ENCODE measurements at regions not wholly inside any gene's neighbourhood (a gene's known extent, or its start where the extent isn't known, plus 50 kb on each side); places are given as distances from the start of the nearest gene placed in this dataset.

DNA sequence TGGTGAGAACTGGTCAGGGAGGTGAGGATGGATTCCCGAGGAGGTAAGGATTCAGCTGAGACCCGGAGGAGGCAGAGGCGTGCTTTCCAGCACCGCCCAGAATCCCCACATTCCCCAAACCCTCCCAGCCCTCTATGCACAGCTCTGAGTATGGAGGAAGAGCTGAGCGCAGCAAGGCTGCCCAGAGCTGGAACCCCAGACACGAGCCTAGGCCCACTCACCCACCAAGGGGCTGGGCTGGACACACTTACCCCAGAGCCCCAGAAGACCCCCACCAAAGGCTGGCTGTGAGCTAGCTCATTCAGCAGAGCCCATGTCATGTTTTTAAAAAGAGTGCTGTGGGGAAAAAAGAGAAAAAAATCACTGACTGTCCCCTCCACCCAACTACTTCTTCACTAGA lies 271.5 kb downstream of the XXYLT1 start:
- no peak for DNase-seq (ENCODE audit: low read depth)
- TF ChIP-seq, protein P1, sequence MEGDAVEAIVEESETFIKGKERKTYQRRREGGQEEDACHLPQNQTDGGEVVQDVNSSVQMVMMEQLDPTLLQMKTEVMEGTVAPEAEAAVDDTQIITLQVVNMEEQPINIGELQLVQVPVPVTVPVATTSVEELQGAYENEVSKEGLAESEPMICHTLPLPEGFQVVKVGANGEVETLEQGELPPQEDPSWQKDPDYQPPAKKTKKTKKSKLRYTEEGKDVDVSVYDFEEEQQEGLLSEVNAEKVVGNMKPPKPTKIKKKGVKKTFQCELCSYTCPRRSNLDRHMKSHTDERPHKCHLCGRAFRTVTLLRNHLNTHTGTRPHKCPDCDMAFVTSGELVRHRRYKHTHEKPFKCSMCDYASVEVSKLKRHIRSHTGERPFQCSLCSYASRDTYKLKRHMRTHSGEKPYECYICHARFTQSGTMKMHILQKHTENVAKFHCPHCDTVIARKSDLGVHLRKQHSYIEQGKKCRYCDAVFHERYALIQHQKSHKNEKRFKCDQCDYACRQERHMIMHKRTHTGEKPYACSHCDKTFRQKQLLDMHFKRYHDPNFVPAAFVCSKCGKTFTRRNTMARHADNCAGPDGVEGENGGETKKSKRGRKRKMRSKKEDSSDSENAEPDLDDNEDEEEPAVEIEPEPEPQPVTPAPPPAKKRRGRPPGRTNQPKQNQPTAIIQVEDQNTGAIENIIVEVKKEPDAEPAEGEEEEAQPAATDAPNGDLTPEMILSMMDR (IDR thresholded peaks at IDR 0.05; ENCODE audit: low read depth, low read length, missing control alignments), result no peak
- H3K4me3 ChIP-seq (ENCODE audit: low read depth, low read length), result no peak overlapping the region

DNA sequence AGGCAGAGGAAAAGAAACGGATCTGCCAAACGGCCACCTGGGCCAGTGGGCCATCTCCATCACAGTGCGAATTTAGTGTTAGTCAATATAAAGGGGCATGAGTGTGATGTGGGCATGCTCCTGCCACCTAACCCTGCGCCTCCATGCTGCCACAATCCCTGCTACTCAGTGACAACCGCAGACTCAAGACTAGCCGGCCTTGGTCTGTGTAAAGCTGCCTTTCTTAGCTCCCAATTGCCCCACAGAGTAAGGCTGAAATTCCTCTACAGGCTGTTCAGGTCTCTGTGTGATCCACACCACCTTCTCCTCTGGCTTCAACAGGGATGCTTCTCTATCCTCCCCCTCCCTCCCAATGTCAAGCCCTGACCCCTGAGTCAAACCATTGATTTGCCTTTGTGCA lies 269.7 kb downstream of the XXYLT1 start:
- H3K4me3 ChIP-seq (ENCODE audit: low read depth, low read length), result no peak overlapping the region
- TF ChIP-seq, protein P1 (IDR thresholded peaks at IDR 0.05; ENCODE audit: low read depth, low read length, missing control alignments), result no peak
- no peak for DNase-seq (ENCODE audit: low read depth)

DNA sequence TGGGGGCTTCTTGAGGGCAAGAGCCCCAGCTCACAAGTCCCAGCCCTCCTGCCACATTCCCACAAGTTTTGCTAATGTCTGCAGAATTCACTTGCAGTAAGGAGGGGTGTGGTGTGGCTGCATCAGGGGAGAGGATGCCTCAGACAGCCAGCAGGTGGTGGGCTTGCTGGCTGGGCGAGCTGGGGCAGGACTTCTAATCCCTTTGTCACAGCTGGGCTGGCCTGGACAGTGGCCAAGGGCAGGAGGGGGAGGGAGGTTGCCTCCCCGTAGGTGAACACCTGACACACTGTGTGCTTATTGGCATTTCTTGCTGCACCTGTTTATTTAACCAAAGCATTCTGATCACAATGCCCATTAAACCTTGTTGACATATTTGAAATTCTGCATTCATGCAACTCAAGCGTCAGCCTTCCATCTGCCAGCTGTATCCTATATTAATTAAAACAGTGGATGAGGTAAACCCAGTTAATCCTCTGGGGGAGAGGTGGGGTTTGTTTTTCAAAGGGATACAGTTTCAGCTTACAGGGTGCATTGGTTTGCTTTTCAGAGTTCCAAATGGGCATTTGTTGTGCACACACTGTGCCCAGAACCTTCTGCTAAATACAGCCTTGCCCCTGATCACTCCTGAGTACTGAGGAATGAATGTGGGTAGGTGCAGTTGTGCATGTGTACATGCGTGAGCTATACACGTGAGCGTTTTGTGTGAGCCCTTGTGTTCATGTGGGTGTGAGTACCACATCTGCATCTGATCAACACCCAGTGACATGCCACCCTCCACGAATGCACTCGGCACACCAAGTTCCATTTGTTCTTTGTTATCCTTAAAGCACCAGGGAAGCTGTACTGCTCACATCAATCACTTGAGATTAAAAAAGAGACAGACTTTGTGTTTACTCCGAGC lies 268.7 kb downstream of the XXYLT1 start:
- TF ChIP-seq, protein P1 (IDR thresholded peaks at IDR 0.05; ENCODE audit: low read depth, low read length, missing control alignments), result peak; percentile 76
- peak; percentile 18 for DNase-seq (ENCODE audit: low read depth)
- H3K4me3 ChIP-seq (ENCODE audit: low read depth, low read length), result no peak overlapping the region

DNA sequence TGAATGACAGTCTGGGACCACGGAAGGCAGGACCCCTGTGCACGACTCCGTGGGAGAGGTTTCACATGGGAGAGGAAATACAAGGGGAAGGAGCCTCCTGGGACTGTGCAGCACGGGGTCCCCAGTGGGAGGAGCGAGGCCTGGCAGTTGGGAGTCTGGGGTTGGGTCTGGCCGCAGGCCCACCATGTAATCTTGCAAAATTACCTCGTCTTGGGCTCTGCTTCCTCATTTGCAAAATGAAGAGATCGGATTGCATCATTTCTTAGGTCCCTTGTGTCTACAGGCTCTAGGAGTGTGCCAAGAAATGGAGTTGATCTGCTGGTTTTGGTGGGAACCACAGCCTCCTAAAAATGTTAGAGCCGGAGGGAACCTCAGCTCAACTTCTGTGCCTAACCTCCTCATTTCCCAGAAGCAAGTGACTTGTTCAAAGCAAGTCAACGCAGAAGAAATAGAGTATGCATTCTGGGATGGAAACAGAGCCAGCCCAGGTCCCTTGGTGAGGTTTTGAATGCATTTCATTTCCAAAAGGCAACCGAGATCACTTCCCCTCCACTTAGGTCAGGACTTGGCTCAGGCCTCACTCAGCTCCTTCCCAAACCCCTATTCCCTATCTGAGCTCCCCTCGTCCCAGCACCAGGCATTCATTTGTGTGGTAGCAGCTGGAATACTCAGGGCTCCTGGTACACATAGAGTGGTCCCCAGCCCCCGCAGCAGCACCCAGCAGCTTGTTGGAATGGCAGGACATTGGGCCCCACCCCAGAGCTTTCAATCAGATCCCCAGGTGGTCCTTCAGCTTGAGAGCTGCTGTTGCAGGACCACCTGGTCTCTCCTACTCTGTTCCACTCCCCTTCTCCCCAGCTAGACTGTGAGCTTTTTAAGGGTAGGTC lies 267.7 kb downstream of the XXYLT1 start:
- DNase-seq (ENCODE audit: low read depth), result no peak
- no peak overlapping the region for H3K4me3 ChIP-seq (ENCODE audit: low read depth, low read length)
- TF ChIP-seq, protein P1 (IDR thresholded peaks at IDR 0.05; ENCODE audit: low read depth, low read length, missing control alignments), result no peak

DNA sequence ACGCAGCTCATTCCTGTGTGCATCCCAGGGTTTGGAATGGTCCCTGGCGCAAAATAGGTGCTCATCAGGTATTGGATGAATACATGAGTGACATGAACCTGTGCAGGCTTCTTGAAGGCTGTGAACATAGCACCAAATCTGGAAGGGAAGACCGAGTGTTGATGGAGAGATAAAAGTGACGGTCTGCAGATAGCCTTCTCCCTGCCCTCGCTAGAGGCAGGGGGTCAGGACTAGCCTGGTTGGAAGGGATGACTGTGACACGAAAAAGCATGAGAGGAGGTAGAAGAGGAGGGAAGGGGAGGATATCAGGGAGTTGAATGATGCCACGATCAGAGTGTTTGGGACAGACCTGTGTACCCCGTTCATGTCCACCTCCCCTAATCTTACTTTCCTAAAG lies 267.1 kb downstream of the XXYLT1 start:
- DNase-seq (ENCODE audit: low read depth), result no peak
- TF ChIP-seq, protein P1 (IDR thresholded peaks at IDR 0.05; ENCODE audit: low read depth, low read length, missing control alignments), result no peak
- H3K4me3 ChIP-seq (ENCODE audit: low read depth, low read length), result no peak overlapping the region

DNA sequence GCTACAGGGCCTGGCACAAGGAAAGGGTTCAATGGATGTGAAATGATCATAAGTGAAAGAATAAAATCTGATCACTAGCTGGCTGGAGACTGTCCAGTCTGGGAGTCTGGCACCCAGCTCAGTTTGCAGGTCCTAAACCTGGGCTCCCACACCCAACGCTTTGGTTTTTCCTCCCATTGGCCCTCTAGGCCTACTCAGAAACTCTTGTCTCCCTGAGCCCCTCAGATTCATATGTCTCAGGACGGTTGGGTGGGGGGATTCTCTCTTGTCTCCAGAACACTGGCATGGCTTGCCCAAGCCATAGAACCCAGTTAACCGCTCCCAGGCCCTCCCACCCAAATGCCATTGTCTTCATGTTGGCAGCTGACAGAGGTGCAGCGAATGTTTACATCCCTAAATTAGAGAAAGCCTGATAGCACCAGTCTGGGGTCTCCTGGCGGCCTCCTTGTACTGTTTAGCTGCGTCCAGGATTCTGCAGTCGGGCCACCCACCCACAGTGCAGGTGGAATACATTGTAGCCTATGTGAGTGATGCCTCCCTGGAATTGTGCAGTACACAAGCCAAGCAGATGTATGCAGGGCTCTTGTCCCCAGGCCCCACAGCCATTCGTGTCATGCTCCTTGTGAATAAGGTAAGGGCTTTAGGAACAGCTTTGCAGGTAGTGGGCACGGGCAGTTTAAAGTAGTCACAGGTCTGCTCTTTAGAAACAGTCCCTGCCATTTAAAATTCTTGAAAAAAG lies 266.3 kb downstream of the XXYLT1 start:
- TF ChIP-seq, protein P1 (IDR thresholded peaks at IDR 0.05; ENCODE audit: low read depth, low read length, missing control alignments), result no peak
- no peak for DNase-seq (ENCODE audit: low read depth)
- no peak overlapping the region for H3K4me3 ChIP-seq (ENCODE audit: low read depth, low read length)

All from GM12864 (cell line).